ACHN (cell line): ENCODE measurements at regions not wholly inside any gene's neighbourhood (a gene's known extent, or its start where the extent isn't known, plus 50 kb on each side); places are given as distances from the start of the nearest gene placed in this dataset.
"Not testable (repeated sequence)": the region's sequence is repeated elsewhere in the genome, so short reads cannot be mapped to it uniquely, and the experiment has no call there.

Source experiments
- DNase-seq: peaks from one replicate; pipeline ENCODE4 v3.0.0-alpha.2; 2015
- in situ Hi-C: cut with HindIII; loops from 2 replicates; pipeline ENCODE4 v1.10.0; 2017; ENCODE audit warnings: low sequenced_read_pairs, low pct_ligation_motif_present, low pct_unique_long_range_greater_than_20kb

DNA sequence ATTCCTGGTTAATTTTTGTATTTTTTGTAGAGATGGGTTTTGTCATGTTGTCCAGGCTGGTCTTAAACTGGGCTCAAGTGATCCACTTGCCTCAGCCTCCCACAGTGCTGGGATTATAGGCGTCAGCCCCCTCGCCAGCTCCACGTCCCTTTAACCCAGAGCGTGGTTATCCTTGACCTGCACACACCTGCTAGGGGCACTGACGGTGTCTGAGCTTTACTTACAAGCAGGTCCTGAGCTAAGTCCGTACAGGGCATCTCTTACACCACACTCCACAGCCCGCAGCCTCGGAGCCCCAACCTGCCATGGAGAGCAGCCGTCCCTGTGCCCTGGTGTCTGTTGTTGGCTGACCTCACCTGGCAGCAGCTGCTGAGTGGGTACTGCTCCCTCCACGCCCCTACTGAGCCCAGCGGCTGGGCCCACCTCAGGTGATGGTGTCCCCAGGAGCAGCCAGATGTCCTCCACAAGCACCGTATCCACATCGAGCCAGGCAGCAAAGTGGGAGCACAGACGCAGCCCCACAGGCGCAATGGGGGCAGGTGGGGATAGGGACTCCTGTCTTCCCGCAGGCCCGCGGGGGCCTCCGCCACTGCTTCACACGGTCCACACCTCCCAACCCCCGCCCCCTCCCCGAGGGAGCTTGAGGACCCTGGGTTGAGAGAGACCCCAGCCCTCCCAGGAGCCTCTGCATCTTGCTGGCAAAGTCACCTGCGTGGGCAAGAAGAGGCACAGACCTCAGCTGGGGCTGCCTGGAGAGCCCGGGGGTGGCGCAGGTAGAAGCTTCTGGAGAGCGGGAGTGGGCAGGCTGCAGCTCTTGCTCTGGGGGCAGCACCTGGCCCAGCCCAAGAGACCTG, 325.4 kb upstream of the SFSWAP start:
- DNase-seq = no peak
- in situ Hi-C loops = no loop called here

DNA sequence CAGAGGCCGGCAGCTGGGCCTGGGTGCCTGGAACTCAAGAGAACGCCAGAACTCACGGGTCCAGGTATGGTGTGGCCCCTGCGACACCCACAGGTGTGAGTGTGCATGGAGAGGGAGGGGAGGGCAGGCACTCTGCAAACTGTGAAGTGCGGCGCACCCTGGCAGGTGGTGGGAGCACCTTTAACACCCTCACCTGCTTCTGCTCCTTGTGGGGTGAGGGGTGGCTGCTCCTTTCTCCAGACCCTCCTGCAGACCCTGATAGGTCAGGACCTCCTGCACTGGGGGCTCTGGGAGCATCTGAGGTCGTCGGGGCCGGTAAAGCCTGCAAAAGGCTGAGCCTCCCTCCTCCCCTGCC, 324.7 kb upstream of the SFSWAP start:
- in situ Hi-C loops = no loop called here
- no peak for DNase-seq

- DNase-seq = no peak
- in situ Hi-C loops = no loop called here
Measured at GRCh38 chr12:131386781-131387180, 324.1 kb upstream of the SFSWAP start.

GRCh38 chr12:131387281-131388163, 323.4 kb upstream of the SFSWAP start:
- in situ Hi-C loops = no loop called here
- DNase-seq = no peak

GRCh38 chr12:131388164-131389053, 322.5 kb upstream of the SFSWAP start:
- in situ Hi-C loops, DNase-seq: not testable (repeated sequence)

- in situ Hi-C loops = no loop called here
- DNase-seq = no peak
Measured at GRCh38 chr12:131389054-131390013, 321.6 kb upstream of the SFSWAP start.

DNA sequence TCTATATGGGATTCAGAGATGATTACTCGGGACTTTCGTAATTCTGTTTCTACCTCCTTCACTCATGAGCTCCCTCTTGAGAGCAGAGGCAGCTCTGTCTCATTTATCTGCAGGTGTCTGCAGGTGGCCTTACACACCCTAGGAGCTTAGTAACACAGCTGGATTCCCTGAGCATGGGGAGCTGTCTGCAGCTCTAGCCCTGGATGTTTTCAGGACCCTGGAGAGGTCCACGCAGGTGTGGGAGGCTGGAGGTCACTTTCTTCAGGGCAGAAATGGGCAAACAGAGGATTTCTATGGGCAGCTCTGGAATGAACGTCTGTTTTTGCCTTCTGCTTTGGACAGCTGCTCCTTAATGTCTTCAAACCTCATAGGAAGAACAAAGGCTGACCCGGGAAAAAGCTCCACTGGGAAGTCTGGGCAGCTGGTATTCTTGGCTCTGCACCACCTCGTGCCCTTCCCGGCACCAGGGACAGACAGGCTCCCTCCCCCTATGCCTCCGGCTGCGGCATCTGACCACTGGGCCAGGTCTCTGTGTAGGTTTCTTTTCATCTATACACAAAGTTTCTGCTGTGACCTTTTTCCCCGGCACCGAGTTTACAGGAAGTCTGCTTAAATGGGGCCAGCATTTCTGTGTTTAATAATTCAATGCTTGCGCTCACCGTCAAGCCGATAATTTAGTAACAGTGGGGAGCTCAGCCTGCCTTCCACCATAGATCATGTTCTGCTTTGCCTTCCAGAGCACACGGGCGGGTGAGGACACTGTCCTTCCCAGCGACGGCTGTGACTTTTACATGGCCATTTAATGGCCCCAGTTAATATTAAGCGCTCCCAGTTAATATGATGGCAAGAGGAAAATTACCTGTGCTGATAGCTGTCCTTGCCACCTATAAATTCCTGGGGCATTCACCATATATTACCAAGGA, 320.2 kb upstream of the SFSWAP start:
- DNase-seq = peak; percentile 43
- in situ Hi-C loops = no loop called here

DNA sequence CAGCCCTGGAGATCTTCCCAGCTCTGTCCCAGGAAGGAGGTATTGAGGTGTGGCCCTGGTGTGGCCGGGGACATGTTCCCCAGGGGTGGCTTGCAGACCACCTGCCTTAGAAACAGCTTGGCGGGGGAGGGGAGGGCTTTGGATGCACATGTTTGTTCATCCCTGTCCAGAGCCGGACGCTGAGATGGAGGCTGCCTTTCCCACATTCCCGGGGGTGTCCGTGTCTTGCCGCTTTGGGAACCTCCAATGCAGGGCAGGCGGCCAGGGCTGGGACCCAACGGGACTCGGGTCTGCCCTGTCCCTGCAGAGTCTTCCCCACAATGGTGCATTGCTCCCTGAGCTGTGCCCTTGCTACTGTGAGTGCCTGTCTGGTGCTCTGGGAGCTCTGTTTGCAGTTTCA, 319.5 kb upstream of the SFSWAP start:
- in situ Hi-C loops = no loop called here
- DNase-seq = no peak

GRCh38 chr12:131394752-131395151, 316.1 kb upstream of the SFSWAP start:
- not testable (repeated sequence) for DNase-seq

DNA sequence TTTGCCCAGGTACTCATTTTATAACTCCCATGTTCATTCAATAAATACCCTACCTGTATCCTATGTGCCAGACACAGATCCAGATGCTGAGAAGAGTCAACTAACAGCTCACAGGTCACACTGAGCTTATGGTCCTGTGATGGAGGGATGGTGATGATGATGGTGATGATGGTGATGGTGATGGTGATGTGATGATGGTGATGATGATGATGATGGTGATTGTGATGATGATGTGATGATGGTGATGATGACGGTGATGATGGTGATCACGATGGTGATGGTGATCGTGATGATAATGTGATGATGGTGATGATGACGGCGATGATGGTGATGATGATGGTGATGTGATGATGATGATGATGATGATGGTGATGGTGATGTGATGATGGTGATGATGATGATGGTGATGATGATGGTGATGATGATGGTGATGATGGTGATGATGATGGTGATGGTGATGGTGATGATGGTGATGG, 315.6 kb upstream of the SFSWAP start:
- in situ Hi-C loops, DNase-seq: not testable (repeated sequence)

More at GRCh38 chr12:131394752-131395151, 316.1 kb upstream of the SFSWAP start:
- in situ Hi-C loops = not testable (repeated sequence)

DNA sequence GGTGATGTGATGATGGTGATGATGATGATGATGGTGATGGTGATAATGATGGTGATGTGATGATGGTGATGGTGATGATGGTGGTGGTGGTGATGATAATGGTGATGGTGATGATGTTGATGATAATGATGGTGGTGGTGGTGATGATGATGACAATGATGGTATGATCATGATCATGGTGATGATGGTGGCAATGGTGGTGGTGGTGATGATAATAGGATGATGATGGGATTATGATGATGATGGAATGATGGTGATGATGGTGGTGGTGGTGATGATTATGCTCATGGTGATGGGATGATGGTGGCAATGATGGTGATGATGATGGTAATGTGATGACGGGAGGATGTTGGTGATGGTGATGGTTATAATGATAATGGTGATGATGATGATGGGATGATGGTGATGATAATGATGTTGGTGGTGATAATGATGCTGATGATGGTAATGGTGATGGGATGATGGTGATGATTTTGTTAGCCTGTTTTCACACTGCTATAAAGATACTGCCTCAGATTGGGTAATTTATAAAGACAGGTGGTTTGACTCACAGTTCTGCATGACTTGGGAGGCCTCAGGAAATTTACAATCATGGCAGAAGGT, 314.8 kb upstream of the SFSWAP start:
- DNase-seq = no peak
- in situ Hi-C loops = no loop called here

- in situ Hi-C loops = no loop called here
- no peak for DNase-seq
Measured at GRCh38 chr12:131397493-131398181, 313.3 kb upstream of the SFSWAP start.

GRCh38 chr12:131399000-131399399, 311.9 kb upstream of the SFSWAP start:
- in situ Hi-C loops = no loop called here
- DNase-seq = no peak

DNA sequence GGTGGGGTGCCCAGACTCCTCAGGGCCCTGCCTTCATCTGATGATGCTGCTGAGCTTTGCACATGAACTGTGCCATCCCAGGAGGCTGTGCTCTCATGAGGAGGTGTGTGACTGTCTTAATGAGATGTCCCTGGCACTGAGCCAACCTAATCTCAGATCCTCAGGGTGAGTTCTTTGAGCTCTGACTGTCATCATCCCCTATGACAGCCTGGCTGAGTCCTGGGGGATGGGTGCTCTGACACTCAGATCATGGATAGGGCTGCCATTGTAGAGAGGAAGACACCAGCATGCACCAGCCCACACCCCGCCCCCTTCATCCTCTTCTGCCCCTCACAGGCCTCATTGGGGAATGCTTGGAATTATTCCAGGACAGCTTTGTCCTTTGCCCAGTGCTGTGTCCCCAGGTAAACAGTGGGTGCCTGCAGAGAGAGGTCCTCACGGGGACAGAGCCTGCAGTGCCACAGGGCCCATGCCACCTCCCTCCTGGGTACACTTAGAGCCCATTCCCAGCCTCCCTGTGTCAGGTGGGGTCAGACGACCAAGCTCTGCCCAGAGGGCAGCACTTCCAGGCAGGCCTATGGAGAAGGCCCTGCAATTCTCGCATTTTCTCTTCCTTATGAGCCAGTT, 310.1 kb upstream of the SFSWAP start:
- in situ Hi-C loops, DNase-seq: not testable (repeated sequence)

GRCh38 chr12:131401907-131402633, 308.8 kb upstream of the SFSWAP start:
- DNase-seq, in situ Hi-C loops: not testable (repeated sequence)
